Naive thymus-derived CD8-positive, alpha-beta T cell (primary cell): ENCODE measurements at regions not wholly inside any gene's neighbourhood (a gene's known extent, or its start where the extent isn't known, plus 50 kb on each side); places are given as distances from the start of the nearest gene placed in this dataset.

Source experiments
- ATAC-seq, 2 donors: fragments of 150-1000 bp; cut with Tn5 transposase in 1 of 2; sonication (Bioruptor Pico), chemical (Tn5 transposase) in 1 of 2; 1 replicate in 1 of 2; 2 replicates in 1 of 2; pipeline ENCODE4 v1.10.0; 2021; ENCODE audit warnings: mild to moderate bottlenecking in 2 of 2, moderate library complexity in 2 of 2
- POLR2A ChIA-PET: fragments of 350-600 bp; sonication (Branson Sonifier 250); formaldehyde crosslinking; loops from one replicate; lab custom pipeline; 2021; ENCODE audit warnings: antibody characterized with exemption; lab: Charles Lee
- DNase-seq, 10 donors: peaks; one replicate each; pipeline versions ENCODE4 v3.0.0 to v3.0.0-alpha.2; 2020 to 2022
- H3K27ac Mint-ChIP-seq, 10 donors: one replicate each; pipeline ENCODE4 v1.8.0; 2020 to 2022; ENCODE audit warnings: mild to moderate bottlenecking in 10 of 10, mixed read lengths in 10 of 10, moderate library complexity in 4 of 10, inconsistent platforms in 1 of 10
- H3K27me3 Mint-ChIP-seq, 5 donors: one replicate each; pipeline ENCODE4 v1.8.0; 2021 to 2022; ENCODE audit warnings: mixed read lengths in 5 of 5
- H3K36me3 Mint-ChIP-seq, 3 donors: one replicate each; pipeline ENCODE4 v1.8.0; 2020 to 2022; ENCODE audit warnings: mixed read lengths in 3 of 3, mild to moderate bottlenecking in 2 of 3, inconsistent platforms in 1 of 3
- H3K4me1 Mint-ChIP-seq, 4 donors: one replicate each; pipeline ENCODE4 v1.8.0; 2021 to 2022; ENCODE audit warnings: mixed read lengths in 4 of 4
- H3K4me3 Mint-ChIP-seq, 10 donors: one replicate each; pipeline ENCODE4 v1.8.0; 2020 to 2022; ENCODE audit warnings: mild to moderate bottlenecking in 10 of 10, mixed read lengths in 10 of 10, moderate library complexity in 6 of 10, inconsistent platforms in 1 of 10
- H3K9me3 Mint-ChIP-seq, 9 donors: one replicate each; pipeline ENCODE4 v1.8.0; 2020 to 2022; ENCODE audit warnings: mixed read lengths in 9 of 9, mild to moderate bottlenecking in 3 of 9, inconsistent platforms in 1 of 9, moderate library complexity in 1 of 9

DNA sequence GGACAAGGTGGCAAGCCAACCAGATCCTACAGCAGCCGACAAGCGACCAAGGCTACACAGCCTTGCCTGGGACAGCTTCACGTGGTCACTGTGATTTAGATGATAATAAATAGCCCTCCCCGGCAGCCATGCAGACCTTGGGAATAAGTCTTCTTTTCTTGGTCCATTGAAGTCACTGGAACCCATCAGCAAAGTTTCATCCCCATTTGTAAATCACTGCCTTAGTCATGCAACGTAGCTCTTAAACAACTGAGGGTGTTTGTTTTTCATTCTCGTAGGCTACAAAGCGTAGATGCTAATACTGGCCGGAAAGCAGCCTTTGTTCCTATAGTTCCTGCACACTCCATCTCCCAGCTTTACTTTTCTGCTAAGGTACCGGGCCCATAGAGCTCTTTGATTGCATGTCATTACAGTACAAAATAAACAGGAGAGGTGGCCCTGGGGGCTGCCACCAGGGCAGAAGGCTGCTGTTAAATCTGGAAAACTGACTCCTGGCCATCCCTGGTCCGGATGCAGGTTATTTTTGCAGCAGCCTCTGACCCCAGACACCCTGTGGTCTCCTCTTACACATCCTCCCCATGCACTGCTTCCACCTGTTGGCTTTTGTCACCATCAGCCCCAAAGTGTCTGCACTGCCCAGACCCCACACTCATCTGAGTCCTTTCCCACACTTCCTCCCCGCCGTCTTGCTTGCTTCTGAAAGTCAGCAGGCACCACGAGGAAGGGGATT lies 105.5 kb downstream of the TOMM20 start:
- H3K4me3 Mint-ChIP-seq, result no peak overlapping the region
- POLR2A ChIA-PET, result interaction anchor here (0.6 kb wide), 2 partner anchors 60 to 292 kb away, joined by 3 to 4 read pairs; no protein-coding TSS in a partner anchor
- peaks cover 0 to 11% (median 5%) of the 10 kb centered on the region in 9 donors for H3K9me3 Mint-ChIP-seq
- H3K27me3 Mint-ChIP-seq, result no peaks in the 10 kb centered on the region
- ATAC-seq, result no peak
- H3K36me3 Mint-ChIP-seq, result no peaks in the 10 kb centered on the region
- no peak for DNase-seq
- H3K4me1 Mint-ChIP-seq, result peaks cover 13 to 19% (median 15%) of the 10 kb centered on the region in 4 donors
- H3K27ac Mint-ChIP-seq, result peak overlapping the region in 1 of 10 donors; percentile 60

DNA sequence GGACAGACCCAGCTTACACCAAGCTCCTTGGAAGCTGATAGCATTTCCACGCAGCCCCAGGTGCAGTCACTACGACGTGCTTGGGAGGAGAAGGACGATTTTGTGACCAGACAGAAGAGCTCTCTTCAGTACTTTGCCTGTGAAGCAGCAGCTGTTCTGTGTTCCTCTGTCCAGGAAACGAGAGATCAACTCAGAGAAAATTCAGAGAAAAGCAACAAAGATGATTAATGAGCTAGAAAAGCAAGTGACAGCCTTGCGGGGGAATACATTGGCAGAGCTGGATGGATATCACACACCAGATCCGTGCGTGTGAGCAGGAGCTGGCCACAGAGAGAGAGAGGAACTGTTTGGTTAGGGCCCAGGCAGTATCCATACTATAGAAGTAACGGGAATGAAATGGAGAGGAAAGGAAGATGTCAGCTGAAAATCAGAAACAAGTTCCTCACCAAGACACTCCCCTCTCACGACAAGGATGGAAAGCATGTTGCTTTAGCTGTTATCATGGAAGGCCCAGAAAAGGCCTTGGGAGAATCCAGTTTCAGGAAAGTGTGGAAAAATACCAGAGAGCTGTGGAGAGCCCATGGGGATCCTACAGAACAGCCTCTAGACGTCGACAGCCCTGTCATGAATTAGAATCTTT lies 106.2 kb downstream of the TOMM20 start:
- H3K27ac Mint-ChIP-seq, result peak overlapping the region in 4 of 10 donors; percentile 18 to 75 (median 34)
- H3K27me3 Mint-ChIP-seq, result no peaks in the 10 kb centered on the region
- peaks cover 0 to 4% (median 0%) of the 10 kb centered on the region in 3 donors for H3K36me3 Mint-ChIP-seq
- H3K4me3 Mint-ChIP-seq, result no peak overlapping the region
- no peak for DNase-seq
- peaks cover 0 to 14% (median 5%) of the 10 kb centered on the region in 9 donors for H3K9me3 Mint-ChIP-seq
- ATAC-seq, result no peak
- POLR2A ChIA-PET, result interaction anchor here (0.6 kb wide), 2 partner anchors 60 to 291 kb away, joined by 3 to 4 read pairs; no protein-coding TSS in a partner anchor
- H3K4me1 Mint-ChIP-seq, result peaks cover 14 to 19% (median 16%) of the 10 kb centered on the region in 4 donors

DNA sequence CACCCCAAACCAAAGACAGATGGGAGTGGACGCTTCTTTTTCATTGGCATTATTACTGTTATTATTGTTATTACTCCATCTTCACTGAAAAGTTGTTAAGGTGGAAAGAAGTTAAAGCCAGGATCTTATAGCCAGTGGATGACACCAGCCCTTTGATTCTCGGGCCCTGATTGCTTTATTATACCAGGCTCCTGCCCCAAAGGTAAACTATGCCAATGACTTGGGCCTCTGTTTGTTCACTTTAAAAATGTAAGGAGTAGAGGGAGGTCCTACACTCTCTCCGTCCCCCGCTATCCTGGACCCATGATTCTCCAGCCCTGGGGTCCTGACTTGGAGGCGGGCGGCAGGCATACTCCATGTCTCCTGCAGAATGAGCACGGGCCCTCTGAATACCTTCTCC lies 106.8 kb downstream of the TOMM20 start:
- DNase-seq, result no peak
- Mint-ChIP-seq H3K4me3 (no peak overlapping the region), H3K4me1 (peaks cover 14 to 19% (median 14%) of the 10 kb centered on the region in 4 donors), H3K36me3 (peaks cover 0 to 4% (median 0%) of the 10 kb centered on the region in 3 donors), H3K27ac (peak overlapping the region in 3 of 10 donors; percentile 18 to 37 (median 30)), H3K9me3 (peaks cover 0 to 17% (median 5%) of the 10 kb centered on the region in 9 donors), H3K27me3 (no peaks in the 10 kb centered on the region)
- no peak for ATAC-seq
- POLR2A ChIA-PET, result no interaction called here

DNA sequence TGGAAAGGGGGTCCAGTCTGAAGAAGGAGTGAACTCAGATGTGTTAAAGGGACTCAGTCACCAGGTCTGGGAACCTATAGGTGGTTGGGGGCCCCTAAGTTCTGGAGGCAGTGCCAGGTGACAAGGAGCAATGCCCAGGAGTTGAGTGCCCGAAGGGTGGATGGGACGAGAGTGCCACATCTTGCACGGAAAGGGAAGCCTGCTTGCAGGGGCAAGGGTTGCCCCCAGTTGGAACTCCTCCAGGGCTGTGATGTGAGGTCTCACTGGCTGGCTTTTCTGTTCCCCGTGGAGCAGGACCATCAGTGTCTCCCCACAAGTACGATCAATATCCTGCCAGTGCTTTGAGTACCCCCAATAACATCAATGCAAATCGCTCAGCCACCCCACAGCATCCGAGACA lies 107.3 kb downstream of the TOMM20 start:
- H3K36me3 Mint-ChIP-seq, result peaks cover 0 to 4% (median 0%) of the 10 kb centered on the region in 3 donors
- POLR2A ChIA-PET, result no interaction called here
- H3K9me3 Mint-ChIP-seq, result peaks cover 0 to 17% (median 5%) of the 10 kb centered on the region in 9 donors
- ATAC-seq, result no peak
- no peak overlapping the region for H3K27ac Mint-ChIP-seq
- H3K27me3 Mint-ChIP-seq, result no peaks in the 10 kb centered on the region
- peaks cover 14 to 19% (median 14%) of the 10 kb centered on the region in 4 donors for H3K4me1 Mint-ChIP-seq
- no peak for DNase-seq
- no peak overlapping the region for H3K4me3 Mint-ChIP-seq

DNA sequence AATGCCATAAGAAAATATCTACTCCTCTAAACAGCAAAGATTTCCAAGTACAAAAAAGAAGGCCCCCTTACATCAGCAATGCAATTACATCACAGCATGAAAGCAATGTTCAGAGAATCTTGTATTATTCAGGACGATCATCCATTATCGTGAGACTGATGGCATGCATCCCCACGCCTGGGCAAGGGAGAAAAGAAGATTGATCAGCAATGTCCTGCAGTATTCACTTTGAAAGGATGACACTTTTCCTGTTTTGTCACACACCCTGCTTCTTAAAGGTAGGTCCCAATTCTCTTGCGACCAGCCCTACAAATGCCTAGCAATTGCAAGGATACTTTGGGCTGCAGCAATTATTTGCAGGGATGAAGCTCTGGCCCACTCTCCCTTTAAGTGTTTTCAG lies 108.7 kb downstream of the TOMM20 start:
- Mint-ChIP-seq H3K27ac (peak overlapping the region in 3 of 10 donors; percentile 11 to 22 (median 21)), H3K4me3 (no peak overlapping the region), H3K27me3 (no peaks in the 10 kb centered on the region), H3K36me3 (peaks cover 0 to 4% (median 0%) of the 10 kb centered on the region in 3 donors), H3K9me3 (peaks cover 0 to 17% (median 5%) of the 10 kb centered on the region in 9 donors), H3K4me1 (peaks cover 14 to 30% (median 24%) of the 10 kb centered on the region in 4 donors)
- POLR2A ChIA-PET, result no interaction called here
- ATAC-seq, result no peak
- no peak for DNase-seq

DNA sequence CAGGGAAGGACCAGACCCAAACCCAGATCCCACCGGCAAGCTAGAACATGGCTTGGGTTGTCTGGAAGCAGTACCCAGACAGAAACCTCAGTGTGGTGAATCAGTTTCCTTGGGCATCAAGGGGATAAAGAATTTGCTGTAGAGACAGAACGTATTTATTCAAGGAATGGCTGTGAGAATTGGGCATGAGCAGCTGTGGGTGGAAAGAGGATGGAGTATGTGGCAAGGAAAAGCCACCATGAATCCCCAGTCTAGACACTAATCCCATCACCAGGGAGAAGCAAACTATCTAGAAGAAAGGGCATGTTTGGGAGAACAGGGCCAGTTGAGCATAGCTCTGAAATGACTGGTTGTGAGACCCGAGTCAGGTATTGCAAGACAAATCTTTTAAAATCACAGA lies 109.2 kb downstream of the TOMM20 start:
- Mint-ChIP-seq H3K27me3 (no peaks in the 10 kb centered on the region), H3K9me3 (peaks cover 0 to 17% (median 5%) of the 10 kb centered on the region in 9 donors), H3K36me3 (peaks cover 0 to 4% (median 0%) of the 10 kb centered on the region in 3 donors), H3K4me3 (no peak overlapping the region), H3K27ac (peak overlapping the region in 4 of 10 donors; percentile 10 to 44 (median 16)), H3K4me1 (peaks cover 16 to 35% (median 29%) of the 10 kb centered on the region in 4 donors)
- ATAC-seq (no peak), DNase-seq (no peak)
- POLR2A ChIA-PET, result no interaction called here

DNA sequence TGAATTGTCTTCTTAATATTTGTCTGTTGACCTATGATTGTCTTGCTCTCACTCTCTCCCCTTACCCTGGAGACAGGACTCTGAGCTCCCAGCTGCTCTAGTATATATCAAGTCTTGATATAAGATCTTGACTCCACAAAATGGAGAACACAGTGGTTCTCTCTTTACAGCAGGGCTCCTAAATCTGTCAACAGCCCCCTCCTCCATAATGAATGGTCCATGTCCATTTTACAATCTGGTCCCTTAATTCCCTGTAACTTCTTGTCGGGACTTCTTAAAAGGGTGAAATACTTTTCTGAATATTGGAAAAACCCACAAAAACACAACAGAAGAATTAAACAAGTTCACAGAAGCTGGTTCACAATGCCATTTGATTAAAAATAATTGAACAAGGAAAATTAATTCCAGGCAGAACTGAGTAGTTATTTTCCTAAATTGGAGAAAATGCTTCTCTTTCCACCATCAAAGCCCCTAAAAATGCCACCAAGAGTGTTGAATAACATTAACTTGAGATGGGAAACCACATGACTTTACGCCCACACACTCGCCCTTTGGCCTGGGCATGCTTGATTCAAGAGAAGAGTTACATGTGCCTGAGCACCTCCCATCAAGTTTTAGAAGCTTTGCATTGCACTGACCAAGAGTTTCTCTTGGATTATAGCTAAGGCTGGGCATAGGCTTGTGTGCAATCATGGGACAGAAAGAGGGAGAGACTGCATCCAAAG lies 109.8 kb downstream of the TOMM20 start:
- Mint-ChIP-seq H3K27me3 (no peaks in the 10 kb centered on the region), H3K4me3 (no peak overlapping the region), H3K9me3 (peaks cover 0 to 17% (median 5%) of the 10 kb centered on the region in 9 donors), H3K4me1 (peaks cover 20 to 41% (median 31%) of the 10 kb centered on the region in 4 donors), H3K27ac (peak overlapping the region in 6 of 10 donors; percentile 5 to 11 (median 8)), H3K36me3 (peaks cover 0 to 4% (median 0%) of the 10 kb centered on the region in 3 donors)
- DNase-seq (no peak), ATAC-seq (no peak)
- POLR2A ChIA-PET, result interaction anchor here (1.1 to 1.3 kb wide), 2 partner anchors 10 to 173 kb away, joined by 3 to 4 read pairs; no protein-coding TSS in a partner anchor

DNA sequence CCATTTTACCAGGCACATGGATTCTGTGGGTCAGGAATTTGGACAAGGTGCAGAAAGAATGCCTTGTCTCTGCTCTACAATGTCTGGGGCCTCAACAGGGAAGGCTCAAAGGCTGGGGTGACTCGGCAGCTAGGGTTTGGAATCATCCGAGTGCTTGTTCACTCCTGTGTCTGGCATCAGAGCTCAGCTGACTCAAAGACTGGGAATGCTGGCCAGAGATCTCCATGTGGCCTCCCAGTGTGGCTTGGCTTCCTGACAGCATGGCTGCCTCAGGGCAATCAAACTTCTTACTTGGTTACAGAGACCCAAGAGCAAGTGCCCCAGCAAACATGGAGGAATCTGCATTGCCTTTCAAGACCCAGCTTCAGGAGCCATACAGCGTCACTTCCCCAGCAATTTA lies 110.5 kb downstream of the TOMM20 start:
- Mint-ChIP-seq H3K4me1 (peaks cover 20 to 42% (median 31%) of the 10 kb centered on the region in 4 donors), H3K27ac (peak overlapping the region in 3 of 10 donors; percentile 63 to 76 (median 71)), H3K36me3 (peaks cover 0 to 4% (median 0%) of the 10 kb centered on the region in 3 donors), H3K27me3 (no peaks in the 10 kb centered on the region), H3K4me3 (no peak overlapping the region), H3K9me3 (peaks cover 0 to 17% (median 5%) of the 10 kb centered on the region in 9 donors)
- POLR2A ChIA-PET, result interaction anchor here (1.1 to 1.3 kb wide), 2 partner anchors 10 to 172 kb away, joined by 3 to 4 read pairs; no protein-coding TSS in a partner anchor
- ATAC-seq, result no peak
- no peak for DNase-seq

DNA sequence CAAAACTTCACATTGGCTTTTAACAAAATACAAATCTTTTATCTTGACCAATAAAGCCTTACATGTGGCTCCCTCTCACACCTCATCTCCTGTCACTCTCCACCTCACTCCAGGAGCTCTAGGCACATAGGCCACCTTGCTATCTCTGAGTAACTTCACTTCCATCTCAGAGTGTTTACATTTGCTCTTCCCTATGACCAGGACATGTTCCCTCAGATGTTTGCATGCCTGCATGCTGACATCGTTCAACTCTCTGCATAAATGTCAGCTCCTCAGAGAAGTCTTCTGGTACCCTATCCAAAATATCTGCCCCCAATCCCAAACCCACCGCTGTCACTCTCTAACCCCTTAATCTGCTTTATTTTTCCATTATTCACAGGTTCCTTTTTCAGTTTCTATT lies 110.9 kb downstream of the TOMM20 start:
- Mint-ChIP-seq H3K9me3 (peaks cover 0 to 17% (median 5%) of the 10 kb centered on the region in 9 donors), H3K27me3 (no peaks in the 10 kb centered on the region), H3K4me1 (peaks cover 21 to 45% (median 34%) of the 10 kb centered on the region in 4 donors), H3K27ac (peak overlapping the region in 3 of 10 donors; percentile 23 to 76 (median 71)), H3K36me3 (peaks cover 0 to 4% (median 0%) of the 10 kb centered on the region in 3 donors), H3K4me3 (no peak overlapping the region)
- POLR2A ChIA-PET, result interaction anchor here (0.6 kb wide), 1 partner anchor 307 kb away, joined by 3 read pairs; no protein-coding TSS in a partner anchor
- DNase-seq (no peak), ATAC-seq (no peak)

DNA sequence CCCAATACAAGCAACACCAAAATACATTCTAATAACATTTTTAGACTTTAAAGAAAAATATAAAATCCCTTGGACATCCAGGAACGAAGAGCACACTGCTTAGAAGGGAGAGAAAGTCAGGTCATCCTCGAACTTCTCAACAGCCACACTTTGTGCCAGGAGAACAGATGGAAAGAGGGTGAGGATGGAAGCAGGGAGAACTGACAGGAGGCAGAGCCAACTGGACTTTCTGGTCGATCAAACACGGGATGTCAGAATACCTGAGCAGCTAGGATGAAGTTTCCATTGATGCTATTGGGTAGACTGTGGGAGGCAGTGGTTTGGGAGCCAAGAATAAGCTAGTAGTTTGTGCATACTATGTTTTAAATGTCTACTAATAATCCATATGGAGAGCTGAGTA lies 111.4 kb downstream of the TOMM20 start:
- Mint-ChIP-seq H3K4me3 (no peak overlapping the region), H3K27ac (peak overlapping the region in 4 of 10 donors; percentile 35 to 76 (median 38)), H3K4me1 (peaks cover 21 to 45% (median 38%) of the 10 kb centered on the region in 4 donors), H3K9me3 (peaks cover 0 to 17% (median 5%) of the 10 kb centered on the region in 9 donors), H3K36me3 (peaks cover 0 to 4% (median 0%) of the 10 kb centered on the region in 3 donors), H3K27me3 (no peaks in the 10 kb centered on the region)
- ATAC-seq (no peak), DNase-seq (no peak)
- POLR2A ChIA-PET, result interaction anchor here (0.6 kb wide), 1 partner anchor 307 kb away, joined by 3 read pairs; no protein-coding TSS in a partner anchor

DNA sequence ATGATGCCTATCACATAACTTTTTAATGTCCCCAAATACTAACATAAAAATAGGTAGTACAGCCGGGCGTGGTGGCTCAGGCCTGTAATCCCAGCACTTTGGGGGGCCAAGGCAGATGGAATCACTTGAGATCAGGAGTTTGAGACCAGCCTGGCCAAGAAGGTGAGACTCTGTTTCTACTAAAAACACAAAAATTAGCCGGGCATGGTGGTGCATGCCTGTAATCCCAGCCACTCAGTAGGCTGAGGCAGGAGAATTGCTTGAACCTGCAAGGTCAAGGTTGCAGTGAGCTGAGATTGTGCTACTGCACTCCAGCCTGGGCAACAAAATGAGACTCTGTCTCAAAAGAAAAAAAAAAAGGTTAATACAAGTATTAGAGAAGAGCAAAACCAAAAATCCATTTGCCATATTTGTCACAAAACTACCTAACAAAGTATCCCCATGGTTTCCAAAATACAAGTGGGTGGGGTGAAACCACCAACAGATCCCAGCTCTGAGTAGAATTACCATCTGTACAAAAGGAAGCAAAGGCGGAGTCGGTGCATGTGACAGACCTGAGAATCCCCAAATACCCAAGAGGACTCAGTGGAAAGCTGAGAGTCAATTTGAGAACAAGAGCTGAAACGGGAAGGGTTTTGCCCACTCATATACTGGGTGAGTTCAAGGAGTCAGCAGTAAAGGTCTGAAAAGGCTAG lies 113.2 kb downstream of the TOMM20 start:
- DNase-seq (no peak), ATAC-seq (no peak)
- Mint-ChIP-seq H3K9me3 (peaks cover 0 to 17% (median 5%) of the 10 kb centered on the region in 9 donors), H3K4me1 (peaks cover 33 to 63% (median 55%) of the 10 kb centered on the region in 4 donors), H3K4me3 (no peak overlapping the region), H3K27ac (peak overlapping the region; percentile 24 to 95 (median 78)), H3K27me3 (no peaks in the 10 kb centered on the region), H3K36me3 (peaks cover 0 to 4% (median 0%) of the 10 kb centered on the region in 3 donors)
- POLR2A ChIA-PET, result interaction anchor here (0.7 to 1.0 kb wide), 2 partner anchors 10 to 291 kb away, joined by 3 to 5 read pairs; no protein-coding TSS in a partner anchor
